ENCODE measurements at regions not wholly inside any gene's neighbourhood (a gene's known extent, or its start where the extent isn't known, plus 50 kb on each side); places are given as distances from the start of the nearest gene placed in this dataset.

- TF ChIP-seq CTCF (IDR thresholded peaks at IDR 0.05) (no peak), POLR2A (IDR thresholded peaks at IDR 0.05) (no peak)
These were observed 567.8 kb downstream of the TRIML1 start for GRCh38 chr4:188707036-188707435.
